ENCODE measurements at regions not wholly inside any gene's neighbourhood (a gene's known extent, or its start where the extent isn't known, plus 50 kb on each side); places are given as distances from the start of the nearest gene placed in this dataset.

DNA sequence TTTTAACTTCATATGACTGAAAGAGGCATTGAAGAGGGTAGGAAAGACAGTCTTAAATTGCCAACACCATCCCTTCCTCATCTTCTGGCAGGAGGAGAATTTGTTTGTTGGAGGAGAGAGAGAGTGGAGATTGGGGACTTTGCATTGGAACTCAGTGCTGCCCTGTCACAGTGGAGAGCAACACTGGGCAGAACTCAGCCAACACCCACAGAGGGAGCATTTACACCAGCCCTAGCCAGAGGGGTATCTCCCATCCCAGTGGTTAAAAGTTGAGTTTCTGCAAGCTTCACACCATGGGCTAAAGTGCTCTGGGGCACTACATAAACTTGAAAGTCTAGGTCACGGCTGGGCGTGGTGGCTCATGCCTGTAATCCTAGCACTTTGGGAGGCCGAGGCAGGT, 174.1 kb downstream of the ANKRD30B start:
- DNase-seq: no peak
- H3K4me3 ChIP-seq: no peak overlapping the region
- TF ChIP-seq POLR2AphosphoS5 (IDR thresholded peaks at IDR 0.05) (no peak), EP300 (IDR thresholded peaks at IDR 0.05; ENCODE audit: low read depth) (no peak), POLR2A (IDR thresholded peaks at IDR 0.05) (no peak)
- TF ChIP-seq, protein P1, sequence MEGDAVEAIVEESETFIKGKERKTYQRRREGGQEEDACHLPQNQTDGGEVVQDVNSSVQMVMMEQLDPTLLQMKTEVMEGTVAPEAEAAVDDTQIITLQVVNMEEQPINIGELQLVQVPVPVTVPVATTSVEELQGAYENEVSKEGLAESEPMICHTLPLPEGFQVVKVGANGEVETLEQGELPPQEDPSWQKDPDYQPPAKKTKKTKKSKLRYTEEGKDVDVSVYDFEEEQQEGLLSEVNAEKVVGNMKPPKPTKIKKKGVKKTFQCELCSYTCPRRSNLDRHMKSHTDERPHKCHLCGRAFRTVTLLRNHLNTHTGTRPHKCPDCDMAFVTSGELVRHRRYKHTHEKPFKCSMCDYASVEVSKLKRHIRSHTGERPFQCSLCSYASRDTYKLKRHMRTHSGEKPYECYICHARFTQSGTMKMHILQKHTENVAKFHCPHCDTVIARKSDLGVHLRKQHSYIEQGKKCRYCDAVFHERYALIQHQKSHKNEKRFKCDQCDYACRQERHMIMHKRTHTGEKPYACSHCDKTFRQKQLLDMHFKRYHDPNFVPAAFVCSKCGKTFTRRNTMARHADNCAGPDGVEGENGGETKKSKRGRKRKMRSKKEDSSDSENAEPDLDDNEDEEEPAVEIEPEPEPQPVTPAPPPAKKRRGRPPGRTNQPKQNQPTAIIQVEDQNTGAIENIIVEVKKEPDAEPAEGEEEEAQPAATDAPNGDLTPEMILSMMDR (IDR thresholded peaks at IDR 0.05): no peak
- H3K4me1 ChIP-seq: peaks cover 14 to 34% (median 21%) of the 10 kb centered on the region in 4 donors
- H3K27me3 ChIP-seq: no peaks in the 10 kb centered on the region
- WGBS, 2 donors (ENCODE audit: low coverage in 1 of 2): 76% methylated on average over 3 of the region's 3 CpGs; no CpG with 5 or more reads in 1 of the 2 donors
- in situ Hi-C loops (cut with MboI; ENCODE audit: low pct_ligation_motif_present in 1 of 4, low pct_unique_long_range_greater_than_20kb in 1 of 4, low sequenced_read_pairs in 3 of 4) (no loop called here), intact Hi-C loops (cut with DNase I; ENCODE audit: low total_unique reads) (no loop called here)
- no peaks in the 10 kb centered on the region for H3K36me3 ChIP-seq
- peak overlapping the region; percentile 75 to 85 (median 82) for H3K27ac ChIP-seq
- no peaks in the 10 kb centered on the region for H3K9me3 ChIP-seq

DNA sequence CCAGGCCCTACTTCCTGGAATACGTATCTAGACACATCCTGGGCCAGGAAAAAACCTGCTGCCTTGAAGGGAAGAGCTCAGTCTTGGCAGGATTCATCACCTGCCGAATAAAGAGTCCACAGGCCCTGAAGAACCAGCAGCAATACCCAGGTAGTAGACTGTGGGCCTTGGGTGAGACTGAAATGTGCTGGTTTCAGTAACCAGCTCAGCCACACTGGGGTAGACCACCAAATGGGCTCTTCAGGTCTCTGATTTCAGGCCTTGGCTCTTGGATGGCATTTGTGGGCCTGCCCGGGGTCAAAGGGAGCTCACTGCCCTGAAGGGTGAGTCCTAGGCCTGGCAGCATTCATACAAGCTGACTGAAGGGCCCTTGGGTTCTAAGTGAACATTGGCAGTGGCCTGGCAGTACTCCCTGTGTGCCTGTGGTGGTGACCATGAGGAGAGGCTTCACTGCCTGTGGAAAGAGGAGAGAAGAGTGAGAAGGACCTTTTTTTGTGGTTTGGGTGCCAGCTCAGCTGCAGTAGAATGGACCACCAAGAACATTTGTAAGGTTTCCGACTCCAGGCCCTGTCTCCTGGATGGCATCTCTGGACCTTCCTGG, 175.1 kb downstream of the ANKRD30B start:
- H3K9me3 ChIP-seq: no peaks in the 10 kb centered on the region
- 20 to 73% methylated on average over 1 to 4 of the region's 4 CpGs for WGBS, 2 donors (ENCODE audit: low coverage in 1 of 2)
- intact Hi-C loops (cut with DNase I; ENCODE audit: low total_unique reads) (no loop called here), in situ Hi-C loops (cut with MboI; ENCODE audit: low pct_ligation_motif_present in 1 of 4, low pct_unique_long_range_greater_than_20kb in 1 of 4, low sequenced_read_pairs in 3 of 4) (no loop called here)
- DNase-seq: no peak
- peaks cover 14 to 34% (median 21%) of the 10 kb centered on the region in 4 donors for H3K4me1 ChIP-seq
- TF ChIP-seq, protein P1 (IDR thresholded peaks at IDR 0.05): no peak
- TF ChIP-seq EP300 (IDR thresholded peaks at IDR 0.05; ENCODE audit: low read depth): no peak
- no peak for TF ChIP-seq POLR2AphosphoS5 (IDR thresholded peaks at IDR 0.05)
- no peak overlapping the region for H3K4me3 ChIP-seq
- H3K27me3 ChIP-seq: no peaks in the 10 kb centered on the region
- no peak overlapping the region for H3K27ac ChIP-seq
- no peaks in the 10 kb centered on the region for H3K36me3 ChIP-seq

DNA sequence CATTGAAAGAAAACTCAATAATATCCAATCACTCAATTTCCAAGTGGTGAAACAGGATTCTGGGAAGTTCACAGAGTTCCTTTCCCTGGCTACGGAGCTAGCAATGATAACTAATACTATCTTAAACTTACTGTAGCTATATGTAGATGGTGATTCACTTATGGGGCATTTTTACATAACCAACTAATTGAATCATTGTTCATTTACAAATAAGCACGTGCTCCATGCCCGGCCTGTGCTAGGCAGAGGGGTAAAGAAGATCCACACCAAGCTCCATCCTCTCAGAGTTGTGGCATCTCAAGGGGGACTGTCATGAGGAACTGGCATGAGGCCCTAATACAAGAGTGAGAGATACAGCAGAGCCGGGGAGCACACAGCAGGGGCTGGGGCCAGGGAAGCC, 176.3 kb downstream of the ANKRD30B start:
- WGBS, 2 donors (ENCODE audit: low coverage in 1 of 2): 91 to 92% methylated on average over 4 of the region's 4 CpGs
- in situ Hi-C loops (cut with MboI; ENCODE audit: low pct_ligation_motif_present in 1 of 4, low pct_unique_long_range_greater_than_20kb in 1 of 4, low sequenced_read_pairs in 3 of 4): no loop called here
- intact Hi-C loops (cut with DNase I; ENCODE audit: low total_unique reads): no loop called here

DNA sequence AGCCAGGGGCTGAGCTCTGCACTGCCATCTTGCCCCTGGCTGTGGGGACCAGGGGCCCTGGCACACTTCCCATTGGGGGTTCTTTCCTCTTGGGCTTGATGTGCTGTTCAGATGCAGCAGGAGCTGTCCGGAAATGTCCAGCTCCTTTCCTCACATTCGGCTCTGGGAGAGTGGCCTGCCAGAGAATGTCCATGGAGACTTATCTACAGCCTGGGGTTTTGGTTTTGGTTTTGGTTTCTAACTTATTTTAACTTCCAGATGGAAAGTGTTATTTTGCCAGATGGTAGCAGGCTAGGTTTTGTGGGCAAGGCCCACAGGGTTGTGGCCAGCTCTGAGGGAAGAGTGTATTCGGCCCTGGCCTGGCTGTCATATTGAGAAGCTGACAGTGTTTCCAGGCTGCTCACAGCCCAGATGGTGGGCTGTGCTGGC, 177.3 kb downstream of the ANKRD30B start:
- peaks cover 3 to 21% (median 12%) of the 10 kb centered on the region in 4 donors for H3K4me1 ChIP-seq
- no peaks in the 10 kb centered on the region for H3K27me3 ChIP-seq
- intact Hi-C loops (cut with DNase I; ENCODE audit: low total_unique reads) (no loop called here), in situ Hi-C loops (cut with MboI; ENCODE audit: low pct_ligation_motif_present in 1 of 4, low pct_unique_long_range_greater_than_20kb in 1 of 4, low sequenced_read_pairs in 3 of 4) (no loop called here)
- H3K9me3 ChIP-seq: no peaks in the 10 kb centered on the region
- DNase-seq: no peak
- 68% methylated on average over 3 of the region's 3 CpGs; no CpG with 5 or more reads in 1 of the 2 donors for WGBS, 2 donors (ENCODE audit: low coverage in 1 of 2)
- H3K27ac ChIP-seq: no peak overlapping the region
- no peaks in the 10 kb centered on the region for H3K36me3 ChIP-seq
- no peak overlapping the region for H3K4me3 ChIP-seq
- TF ChIP-seq, protein P1 (IDR thresholded peaks at IDR 0.05): no peak
- TF ChIP-seq POLR2AphosphoS5 (IDR thresholded peaks at IDR 0.05) (no peak), POLR2A (IDR thresholded peaks at IDR 0.05) (no peak), EP300 (IDR thresholded peaks at IDR 0.05; ENCODE audit: low read depth) (no peak)

More for the DNA sequence above, 176.3 kb downstream of the ANKRD30B start:
- Histone ChIP-seq H3K4me1 (peaks cover 9 to 28% (median 18%) of the 10 kb centered on the region in 4 donors), H3K27me3 (no peaks in the 10 kb centered on the region), H3K9me3 (no peaks in the 10 kb centered on the region), H3K36me3 (no peaks in the 10 kb centered on the region), H3K27ac (no peak overlapping the region), H3K4me3 (no peak overlapping the region)
- no peak for DNase-seq
- TF ChIP-seq POLR2AphosphoS5 (IDR thresholded peaks at IDR 0.05) (no peak), POLR2A (IDR thresholded peaks at IDR 0.05) (no peak), EP300 (IDR thresholded peaks at IDR 0.05; ENCODE audit: low read depth) (no peak)
